ENCODE measurements at regions not wholly inside any gene's neighbourhood (a gene's known extent, or its start where the extent isn't known, plus 50 kb on each side); places are given as distances from the start of the nearest gene placed in this dataset.
"Not testable (repeated sequence)": the region's sequence is repeated elsewhere in the genome, so short reads cannot be mapped to it uniquely, and the experiment has no call there.

DNA sequence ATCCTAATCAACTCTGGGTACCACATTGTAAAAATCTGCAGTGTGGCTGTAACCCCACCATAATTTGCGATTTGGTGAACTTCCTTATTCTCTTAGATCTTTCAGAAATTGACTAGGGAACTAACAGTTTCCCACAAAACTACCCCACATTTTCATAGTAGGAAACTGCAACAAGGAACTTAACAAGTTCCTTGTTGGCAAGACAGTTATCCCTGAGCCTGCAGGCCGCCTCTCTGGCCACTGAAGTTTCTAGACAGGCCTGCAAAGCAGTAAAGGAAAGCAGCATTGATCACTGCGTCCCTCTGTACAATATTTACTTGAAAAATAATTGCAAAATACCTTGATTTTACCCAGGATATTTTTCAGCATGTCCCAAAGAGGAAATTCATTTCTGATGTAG, 372.9 kb downstream of the ANAPC1 start:
- DNase-seq: not testable (repeated sequence)

DNA sequence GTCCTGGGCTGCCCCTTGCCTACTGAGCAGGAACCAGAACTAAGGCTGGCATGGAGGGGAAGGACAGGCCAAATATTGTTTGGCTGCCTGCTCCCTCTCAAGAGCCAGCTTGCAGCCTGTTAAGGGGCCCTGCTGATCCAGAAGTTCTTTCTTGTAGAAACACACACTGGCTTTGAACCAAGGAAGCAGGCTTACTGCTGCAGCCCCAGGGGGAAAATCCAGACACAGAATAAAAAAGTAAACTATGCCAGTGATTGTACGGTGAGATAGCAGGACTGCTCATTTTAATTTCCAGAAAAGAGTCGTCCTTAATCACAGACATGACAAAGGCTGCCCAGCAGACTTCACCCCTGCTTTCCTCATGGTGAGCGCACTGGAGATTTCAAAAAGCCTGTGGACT, 371.6 kb downstream of the ANAPC1 start:
- not testable (repeated sequence) for DNase-seq

DNA sequence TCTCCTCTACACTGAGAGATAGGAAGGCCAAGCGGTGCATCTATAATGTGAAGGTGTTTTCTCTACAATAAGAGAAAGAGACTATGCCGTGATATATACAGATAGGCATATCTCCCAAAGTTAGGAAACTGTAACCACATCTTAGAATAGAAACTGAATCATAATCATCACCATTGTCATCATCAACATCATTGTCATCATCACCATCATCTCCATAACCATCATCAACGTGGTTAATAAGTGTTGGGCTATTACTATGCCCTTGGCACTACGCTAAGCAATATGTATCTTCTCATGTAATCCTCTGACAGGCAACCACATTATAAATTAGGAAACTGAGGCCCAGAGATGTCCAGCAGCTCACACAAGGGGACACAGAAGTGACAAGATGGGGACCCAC, 369.9 kb downstream of the ANAPC1 start:
- not testable (repeated sequence) for DNase-seq

DNA sequence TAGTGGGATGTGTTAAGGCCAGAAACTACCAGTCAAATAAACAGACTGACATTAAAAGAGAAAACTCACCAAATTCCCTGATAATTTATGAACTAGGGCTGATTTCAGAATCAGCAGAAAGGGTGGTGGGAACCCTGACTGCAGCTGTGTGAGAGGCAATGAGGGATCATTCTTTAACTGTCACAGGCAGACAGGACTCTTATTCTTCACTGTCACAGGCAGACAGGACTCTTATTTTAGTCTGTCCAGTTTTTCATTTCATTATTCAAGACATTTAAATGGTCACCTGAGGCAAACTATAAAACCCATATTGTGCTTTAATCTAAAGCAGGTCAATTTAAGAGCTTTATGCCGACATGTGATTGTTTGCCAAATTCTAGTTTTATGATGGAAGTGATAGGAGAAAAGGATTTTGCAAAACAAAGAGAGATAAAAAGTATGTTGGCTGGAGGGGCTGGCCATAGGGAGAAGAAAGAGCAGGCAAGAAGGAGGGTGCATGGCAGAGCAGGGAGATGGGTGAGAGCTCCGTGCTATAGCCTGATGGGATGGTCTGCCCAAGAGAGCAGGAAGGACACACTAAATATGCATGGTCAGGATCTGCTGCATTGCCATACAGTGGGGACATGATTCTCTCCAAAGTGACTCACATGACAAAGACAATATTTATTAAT, 366.8 kb downstream of the ANAPC1 start:
- not testable (repeated sequence) for DNase-seq

DNA sequence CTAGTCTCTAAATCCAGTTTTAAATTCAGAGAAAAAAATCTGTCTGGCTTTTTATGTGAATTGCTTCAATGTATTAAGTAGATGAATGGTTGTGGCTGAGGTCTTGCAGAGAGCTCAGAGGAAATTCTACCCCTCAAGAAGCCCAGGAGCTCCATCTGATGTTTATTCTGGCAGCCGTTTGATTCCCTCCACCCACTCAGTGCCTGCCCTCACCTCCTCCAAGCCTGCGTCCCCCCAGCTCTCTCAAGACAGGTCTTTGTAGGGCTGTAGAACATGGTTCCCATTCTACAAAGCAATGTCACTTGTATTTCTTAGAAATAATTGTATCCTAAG, 366.3 kb downstream of the ANAPC1 start:
- DNase-seq: not testable (repeated sequence)

DNA sequence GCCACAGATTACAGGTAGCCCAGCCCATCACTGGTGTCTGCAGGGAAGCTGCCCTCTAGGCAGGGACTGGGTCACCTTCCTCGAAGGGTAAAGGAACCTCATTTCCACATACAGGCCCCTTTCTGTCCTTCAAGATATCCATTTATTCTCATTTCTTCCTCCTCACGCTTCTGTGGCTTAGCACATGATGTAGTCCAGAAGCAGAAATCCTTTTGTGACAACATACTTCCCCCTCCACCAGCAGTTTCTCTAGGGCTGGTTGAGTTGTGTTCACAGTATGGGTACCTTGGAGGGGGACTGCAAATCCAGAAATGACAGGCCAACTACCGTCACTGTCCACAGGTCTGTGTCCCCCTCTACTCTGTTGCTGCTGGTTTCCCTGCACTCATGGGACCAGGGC, 364.9 kb downstream of the ANAPC1 start:
- no peak for DNase-seq

DNA sequence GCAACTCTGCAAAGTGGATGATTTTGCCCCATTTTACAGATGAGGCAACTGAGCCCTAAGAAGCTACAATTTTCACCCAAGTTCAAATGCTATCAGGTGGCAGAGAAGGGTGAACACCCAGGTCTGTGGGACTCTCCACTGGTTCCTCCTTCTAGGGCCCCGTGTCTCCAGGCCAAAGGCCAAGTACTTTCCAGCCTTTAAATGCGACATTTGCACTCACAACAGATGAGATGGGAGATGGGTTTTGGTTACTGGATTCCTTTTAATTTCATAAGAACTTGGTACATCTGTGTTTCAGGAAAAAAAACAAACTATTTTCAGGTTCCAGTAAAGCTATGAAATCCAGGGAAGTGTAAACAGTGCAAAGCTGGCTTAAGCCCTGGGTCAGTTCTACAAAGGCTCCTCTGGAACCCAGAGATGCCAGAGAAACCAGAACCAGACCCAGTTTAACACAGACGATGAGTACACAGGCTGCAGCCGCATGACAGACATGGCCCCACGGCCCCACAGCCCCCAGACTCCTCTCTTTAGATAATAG, 361.7 kb downstream of the ANAPC1 start:
- DNase-seq: no peak

DNA sequence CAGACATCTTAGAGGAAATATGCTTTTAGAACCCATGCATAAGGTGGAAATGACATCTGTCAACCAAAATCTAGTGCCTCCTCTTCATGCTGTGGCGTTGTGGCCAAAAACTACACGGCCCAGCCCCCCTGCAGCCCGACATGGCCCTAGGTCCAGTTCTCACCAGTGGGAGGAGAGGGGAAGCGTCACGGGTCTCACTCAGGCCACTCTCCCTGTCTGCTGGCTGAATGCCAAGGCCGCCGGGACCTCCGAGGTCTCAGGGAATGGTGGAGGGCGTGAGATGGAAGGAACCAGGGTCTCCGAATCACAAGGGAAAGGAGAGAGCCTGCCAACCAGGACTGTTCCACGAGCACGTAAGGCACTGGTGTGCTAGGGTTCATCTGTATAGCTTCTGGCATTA, 361.0 kb downstream of the ANAPC1 start:
- no peak for DNase-seq

DNA sequence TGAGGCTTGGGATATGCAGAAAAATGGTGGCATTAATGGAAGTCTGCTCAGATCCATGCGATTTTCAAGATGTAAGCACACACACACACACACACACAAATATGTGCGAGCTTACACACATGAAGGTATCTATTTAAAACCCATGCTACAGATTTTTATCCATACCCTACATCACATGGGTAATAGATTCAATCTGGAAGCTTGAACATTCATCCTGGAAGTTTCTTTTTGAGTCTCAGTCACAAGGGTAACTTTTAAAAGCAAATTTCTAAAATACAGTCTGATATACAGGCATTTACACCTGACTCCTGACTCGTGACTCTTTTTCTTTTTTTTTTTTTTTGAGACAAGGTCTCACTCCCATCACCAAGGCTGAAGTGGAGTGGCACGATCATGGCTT, 359.0 kb downstream of the ANAPC1 start:
- DNase-seq: not testable (repeated sequence)

DNA sequence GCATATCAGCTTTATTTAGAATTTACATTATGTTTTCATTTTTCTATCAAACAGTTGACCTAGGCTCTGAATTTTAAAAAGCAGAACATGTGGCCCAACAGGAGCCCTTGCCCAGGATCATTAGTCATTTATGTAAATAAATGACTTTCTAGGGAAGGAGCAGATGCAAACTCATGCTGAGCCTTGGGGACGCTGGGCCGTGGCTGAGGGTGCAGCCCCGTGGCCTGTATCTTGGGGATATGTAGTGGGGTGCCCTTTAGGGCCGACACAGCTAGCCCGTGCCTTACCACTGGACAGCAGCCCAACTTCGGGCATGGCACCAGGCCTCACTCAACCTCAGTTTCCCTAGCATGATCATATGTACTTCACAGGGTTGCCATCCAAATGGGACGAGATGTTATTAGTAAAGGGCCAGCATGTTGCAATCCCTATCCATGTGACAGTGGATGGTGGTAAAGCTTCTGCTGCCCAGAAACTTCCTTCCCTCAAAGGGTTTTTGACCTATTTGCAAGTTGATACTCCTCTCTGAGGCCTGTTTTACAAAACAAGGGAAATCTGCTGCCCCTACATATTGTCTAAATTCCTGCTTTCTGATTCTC, 357.9 kb downstream of the ANAPC1 start:
- not testable (repeated sequence) for DNase-seq

DNA sequence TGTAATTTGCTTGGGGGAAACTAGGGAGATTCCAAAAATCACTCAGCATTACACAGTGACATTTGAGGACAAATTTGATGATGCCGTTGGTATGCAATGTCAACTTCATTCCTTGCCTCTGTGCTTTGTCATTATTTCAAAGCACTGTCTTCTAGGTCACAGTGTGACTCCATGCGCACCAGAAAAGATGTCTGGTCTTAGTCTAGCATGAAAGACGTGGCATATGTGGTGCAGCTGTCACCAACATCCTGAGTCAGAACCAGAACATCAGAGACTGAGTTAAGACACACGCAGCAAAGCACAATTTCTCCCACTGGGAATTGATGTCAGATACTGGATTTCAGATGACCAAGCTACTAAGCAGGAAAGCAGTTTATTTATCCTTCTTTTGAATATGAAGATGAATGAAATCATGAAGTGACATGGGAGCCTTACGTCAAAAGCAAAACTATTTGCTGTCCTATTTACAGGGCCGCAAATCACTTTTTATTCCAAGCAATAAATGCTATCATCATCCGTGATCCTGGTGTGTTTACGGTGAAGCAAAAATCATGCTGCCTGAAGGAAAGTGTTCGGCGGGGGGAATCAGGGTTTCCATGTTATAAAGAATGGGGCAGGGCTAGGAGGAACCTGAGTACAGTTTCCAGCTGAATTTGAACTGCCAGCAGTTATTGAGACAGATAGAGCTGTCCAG, 356.1 kb downstream of the ANAPC1 start:
- not testable (repeated sequence) for DNase-seq

DNA sequence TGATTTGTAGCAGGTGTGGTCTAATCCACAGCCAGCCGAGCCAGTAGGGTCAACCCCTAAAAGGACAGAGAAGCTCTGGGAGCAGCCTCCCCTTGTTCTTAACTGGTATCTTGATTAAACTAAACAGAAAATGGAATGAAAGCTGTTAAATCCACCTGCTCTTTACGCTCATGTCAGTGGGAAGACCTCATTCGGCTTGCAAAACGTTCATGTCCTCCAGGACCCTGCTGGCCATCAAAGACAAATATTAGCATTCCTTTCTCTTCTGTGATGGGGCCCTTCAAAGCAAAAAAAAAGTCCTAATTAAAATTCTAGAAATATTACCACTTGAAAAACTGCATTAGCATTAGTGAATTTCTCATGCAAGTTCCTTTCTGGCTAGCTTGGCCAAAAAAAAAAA, 355.0 kb downstream of the ANAPC1 start:
- DNase-seq: not testable (repeated sequence)

DNA sequence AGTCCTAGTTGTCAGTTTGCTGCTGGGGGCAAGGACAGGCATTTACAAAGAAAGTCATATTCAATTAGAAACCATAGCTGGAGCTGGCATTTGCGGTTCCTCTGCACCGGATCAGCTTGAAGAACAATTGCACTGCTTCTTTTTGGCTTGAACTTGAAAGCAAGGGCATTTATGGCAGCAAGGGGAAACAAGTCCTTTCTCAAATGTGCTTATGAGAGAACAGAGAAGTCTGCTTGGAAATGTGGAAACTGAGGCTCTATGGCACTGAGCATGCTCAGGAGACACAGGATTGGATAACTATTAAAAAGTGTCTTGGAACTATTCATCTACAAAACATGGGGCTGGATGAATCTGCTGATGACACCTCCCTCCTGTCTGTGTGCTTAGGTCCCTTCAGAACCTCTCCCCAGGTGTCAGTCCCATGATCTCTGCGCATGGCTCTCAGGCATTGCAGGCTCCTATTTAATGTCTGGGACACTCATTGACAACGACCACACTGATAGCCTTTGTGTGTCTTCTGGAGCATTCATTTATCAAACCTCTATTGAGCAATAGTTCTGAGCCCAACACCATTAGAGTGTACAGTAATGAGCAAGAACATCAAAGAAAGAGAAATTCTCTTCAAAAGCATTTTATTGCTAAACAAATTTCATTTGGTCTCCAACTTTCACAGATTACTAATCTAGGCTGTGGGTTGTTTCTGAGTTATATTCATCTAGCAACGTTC, 353.6 kb downstream of the ANAPC1 start:
- not testable (repeated sequence) for DNase-seq

DNA sequence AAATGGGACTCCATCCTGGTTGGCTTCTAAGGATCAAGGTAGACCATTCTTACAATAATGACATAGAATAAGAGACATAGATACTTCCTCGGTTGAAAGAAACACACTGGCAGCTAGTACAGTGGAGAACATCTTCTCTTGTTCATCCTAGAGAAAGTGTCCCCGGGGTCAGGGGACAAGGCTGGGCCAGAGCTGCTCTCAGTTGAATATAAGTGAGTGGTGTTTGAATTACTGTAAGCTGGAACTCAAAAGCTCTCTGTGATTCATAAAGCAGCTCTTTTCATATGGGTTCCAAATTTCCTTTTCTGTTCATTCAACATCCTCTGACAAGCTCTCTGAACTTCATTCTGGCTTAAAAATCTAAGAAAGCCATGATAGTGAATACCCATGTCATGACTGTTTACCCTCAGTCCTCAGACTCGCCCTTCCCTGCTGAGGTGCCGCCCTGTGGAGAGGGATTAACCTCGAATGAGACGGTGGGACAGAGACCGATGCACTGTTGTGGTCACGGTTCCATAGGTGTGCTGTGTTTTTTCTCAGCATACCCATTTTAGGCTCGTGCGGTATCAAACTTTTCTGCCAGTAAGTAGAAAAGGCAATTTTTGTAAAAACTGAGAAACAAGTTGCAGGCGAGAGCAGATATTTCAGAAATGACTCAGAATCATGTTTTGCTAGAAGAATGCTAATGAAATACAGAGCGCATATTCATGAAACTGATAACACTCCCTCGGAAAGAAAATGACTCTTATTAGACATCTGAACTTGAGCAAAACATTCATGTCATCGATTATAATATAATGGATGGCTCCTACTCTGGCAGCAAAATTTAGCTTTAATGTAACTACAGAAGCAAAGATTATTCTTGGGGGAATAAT, 351.1 kb downstream of the ANAPC1 start:
- not testable (repeated sequence) for DNase-seq

DNA sequence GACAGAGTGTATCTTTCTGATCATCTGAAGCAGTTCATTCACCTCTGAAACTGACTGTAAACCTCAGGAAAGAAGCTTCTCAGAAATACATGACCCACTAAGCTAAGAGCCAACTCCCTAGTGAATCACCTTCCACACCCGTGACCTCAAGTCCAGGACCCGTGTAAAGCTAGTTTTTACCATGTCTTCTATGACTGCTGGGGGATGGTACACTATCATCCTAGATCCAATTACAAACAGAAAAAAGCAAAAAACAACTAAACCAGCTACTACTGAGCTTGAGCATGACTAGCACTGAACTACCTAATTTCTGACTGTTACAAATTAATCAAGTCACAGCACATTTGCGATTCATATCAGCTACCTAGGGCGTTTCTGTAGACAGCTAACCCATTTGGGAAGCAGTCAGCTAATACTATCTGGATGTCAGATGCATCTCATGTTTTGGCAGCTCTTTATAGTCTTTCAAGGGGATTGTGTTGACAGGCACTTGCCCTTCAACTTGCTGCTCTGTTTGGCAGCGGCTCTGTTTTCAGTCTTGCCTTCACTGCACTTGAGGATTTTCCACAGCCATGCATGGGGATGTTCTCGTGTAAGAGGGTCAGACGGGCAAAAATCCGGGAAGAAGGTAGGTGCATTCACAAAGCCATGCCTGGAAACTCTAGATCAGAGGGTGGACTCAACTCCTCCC, 350.3 kb downstream of the ANAPC1 start:
- DNase-seq: not testable (repeated sequence)

DNA sequence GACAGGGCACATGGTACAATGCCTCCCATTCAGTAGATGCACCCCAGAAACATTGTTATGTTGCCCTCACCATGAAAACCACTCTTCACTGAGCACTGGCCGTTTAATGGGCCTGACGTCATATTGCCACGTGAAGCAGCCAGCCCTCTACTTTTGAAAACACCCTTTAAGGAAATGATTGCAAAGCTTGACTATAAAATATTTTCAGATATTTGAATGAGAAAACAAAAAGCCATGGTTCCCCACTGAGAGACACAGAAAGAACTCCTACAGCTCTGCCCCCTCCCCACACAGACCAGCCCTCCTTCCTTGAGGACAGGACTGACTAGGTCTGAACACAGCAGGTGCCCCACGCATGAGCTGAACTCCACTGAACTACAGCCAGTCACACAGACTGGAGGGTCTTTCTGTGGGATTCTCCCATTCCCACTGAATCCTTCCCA, 349.1 kb downstream of the ANAPC1 start:
- DNase-seq: no peak

DNA sequence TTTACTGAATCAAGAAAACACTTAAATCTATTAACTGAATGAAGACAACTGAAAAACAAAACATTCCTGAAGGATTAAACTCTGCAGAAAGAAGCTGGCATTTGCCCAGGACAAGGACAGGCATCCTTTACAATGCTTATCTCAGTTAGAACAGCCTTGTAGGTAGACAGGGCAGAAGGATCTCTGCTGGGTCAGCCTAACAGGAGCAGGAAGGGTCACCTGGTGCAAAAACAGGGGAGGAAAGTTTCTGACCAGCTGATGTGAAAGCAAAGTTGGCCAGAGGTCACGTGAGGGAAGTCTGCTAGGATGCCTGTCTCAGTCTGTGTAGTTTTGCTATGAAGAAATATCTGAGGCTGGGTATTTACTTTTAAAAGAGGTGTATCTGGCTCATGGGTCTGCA, 348.6 kb downstream of the ANAPC1 start:
- DNase-seq: no peak

DNA sequence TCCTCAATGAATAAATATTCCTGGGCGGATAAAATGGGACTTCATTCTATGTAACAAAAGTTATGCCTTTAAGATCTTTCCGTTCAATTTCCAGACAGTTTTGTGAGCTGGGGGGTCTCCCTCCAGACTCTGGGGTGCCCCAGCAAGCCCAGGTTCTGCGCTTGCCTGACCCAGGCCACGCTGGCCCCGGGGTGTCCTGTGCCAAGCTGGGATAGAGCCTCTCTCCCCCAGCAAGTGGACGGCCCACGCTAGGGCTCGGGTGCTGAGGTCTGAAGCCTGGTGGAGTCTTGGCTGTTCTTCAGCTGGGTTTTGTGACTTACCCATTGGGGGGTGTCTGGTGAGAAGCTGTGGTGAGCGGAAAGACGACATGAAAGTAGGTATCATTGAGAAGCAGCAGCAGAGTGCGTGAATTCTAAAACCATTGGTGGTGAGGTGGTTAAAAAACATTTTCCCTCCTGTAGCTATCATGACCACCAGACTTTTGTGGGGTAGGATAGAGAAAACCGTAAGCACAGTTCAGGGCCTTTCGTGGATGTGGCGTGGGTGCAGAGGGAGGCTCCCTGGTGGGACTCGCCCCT, 346.8 kb downstream of the ANAPC1 start:
- no peak for DNase-seq

DNA sequence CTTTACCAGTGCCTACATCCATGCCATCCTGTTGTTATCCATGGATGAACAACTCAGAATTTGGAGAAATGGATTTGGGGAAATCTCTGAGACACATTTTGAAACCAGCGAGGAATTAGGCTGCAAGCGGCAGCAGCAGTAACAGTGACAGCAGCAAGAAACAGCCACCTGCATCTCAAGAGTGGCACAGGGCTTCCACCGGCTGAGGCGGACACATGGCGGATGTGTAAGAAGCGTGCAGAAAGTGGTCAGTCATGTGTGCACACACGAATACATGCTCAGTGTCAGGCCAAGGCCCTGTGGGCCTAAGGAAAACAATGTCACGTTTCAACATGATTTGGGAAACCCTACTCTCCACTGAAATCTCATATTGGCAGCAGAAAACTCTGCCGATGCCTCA, 344.0 kb downstream of the ANAPC1 start:
- DNase-seq: not testable (repeated sequence)

DNA sequence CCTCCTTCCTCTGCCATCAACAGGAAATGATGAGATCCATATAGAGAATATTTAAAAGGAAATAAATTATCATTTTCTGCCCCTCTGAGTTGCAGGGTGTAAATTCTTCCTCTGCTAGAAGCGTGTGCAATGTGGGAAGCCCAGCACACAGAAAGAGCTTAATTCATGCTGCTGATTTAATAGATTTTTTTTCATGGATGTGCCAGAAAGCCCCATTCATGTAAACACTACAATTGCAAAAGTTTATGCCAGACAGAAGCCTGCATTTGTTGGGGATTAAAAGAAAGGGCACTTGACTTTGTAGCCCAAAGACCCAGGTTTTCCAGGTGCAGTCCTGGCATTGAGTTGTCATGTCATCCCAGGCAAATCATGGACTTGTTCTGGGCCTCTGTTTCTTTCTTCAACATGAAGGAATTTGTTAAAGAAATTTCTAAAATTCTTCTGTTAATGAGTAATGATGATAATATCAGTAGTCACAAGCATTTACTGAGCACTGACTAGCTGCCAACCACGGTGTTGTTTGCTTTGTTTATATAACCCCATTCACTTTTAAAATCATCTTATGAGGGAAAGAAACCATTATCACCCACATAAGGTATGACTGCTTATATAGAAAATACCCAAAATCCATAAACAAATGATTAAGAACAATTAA, 341.7 kb downstream of the ANAPC1 start:
- not testable (repeated sequence) for DNase-seq

DNA sequence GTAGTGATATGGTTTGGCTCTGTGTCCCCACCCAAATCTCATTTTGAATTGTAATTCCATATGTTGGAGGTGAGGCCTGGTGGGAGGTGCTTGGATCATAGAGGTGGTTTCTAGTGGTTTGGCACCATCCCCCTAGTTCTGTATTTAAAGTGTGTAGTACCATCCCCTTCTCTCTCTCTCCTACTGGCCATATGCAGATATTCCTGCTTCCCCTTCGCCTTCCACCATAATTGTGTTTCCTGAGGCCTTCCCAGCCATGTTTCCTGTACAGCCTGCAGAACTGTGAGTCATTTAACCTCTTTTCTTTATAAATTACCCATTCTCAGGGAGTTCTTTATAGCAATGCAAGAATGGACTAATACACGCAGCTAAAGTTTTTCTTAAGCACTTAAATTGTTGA, 340.0 kb downstream of the ANAPC1 start:
- not testable (repeated sequence) for DNase-seq
